SK-N-SH treated with all-trans-retinoic acid at 6 μM for 48 hours (cell line): ENCODE measurements at regions not wholly inside any gene's neighbourhood (a gene's known extent, or its start where the extent isn't known, plus 50 kb on each side); places are given as distances from the start of the nearest gene placed in this dataset.

Experiments
- ATAC-seq: fragments of 200-7000 bp; cut with Tn5 transposase; 3 replicates; pipeline ENCODE4 v1.9.1; 2020; ENCODE audit warnings: mild to moderate bottlenecking, moderate library complexity
- ARNTL ChIP-seq: fragments of 450-650 bp; formaldehyde crosslinking; IDR thresholded peaks from 2 replicates; pipeline ENCODE4 v1.5.0; 2020; ENCODE audit warnings: low read depth, mild to moderate bottlenecking, moderate library complexity, borderline replicate concordance
- BACH2 ChIP-seq: fragments of 250-450 bp; sonication (Bioruptor Pico); IDR thresholded peaks from 2 replicates; pipeline ENCODE4 v1.9.0; 2021; ENCODE audit warnings: mild to moderate bottlenecking, borderline replicate concordance
- CSDC2 ChIP-seq: fragments of 250-450 bp; sonication (Bioruptor Pico); IDR thresholded peaks from 2 replicates; pipeline ENCODE4 v1.5.0; 2020; ENCODE audit warnings: mild to moderate bottlenecking, moderate library complexity
- ESRRG ChIP-seq: fragments of 250-450 bp; sonication (Bioruptor Pico); IDR thresholded peaks from 2 replicates; pipeline ENCODE4 v1.6.1; 2021; ENCODE audit warnings: mild to moderate bottlenecking
- GLIS3 ChIP-seq: fragments of 250-450 bp; sonication (Bioruptor Pico); IDR thresholded peaks from 2 replicates; pipeline ENCODE4 v1.5.0; 2020; ENCODE audit warnings: mild to moderate bottlenecking, moderate library complexity
- ISL1 ChIP-seq: fragments of 250-450 bp; sonication (Bioruptor Pico); IDR thresholded peaks from 2 replicates; pipeline ENCODE4 v2.1.2; 2022; ENCODE audit warnings: mild to moderate bottlenecking, moderate library complexity
- OSR1 ChIP-seq: fragments of 250-450 bp; sonication (Bioruptor Pico); IDR thresholded peaks from 2 replicates; pipeline ENCODE4 v1.8.0; 2022; ENCODE audit warnings: moderate library complexity, mild to moderate bottlenecking, inconsistent platforms
- SNAI2 ChIP-seq: fragments of 250-450 bp; sonication (Bioruptor Pico); IDR thresholded peaks from 2 replicates; pipeline ENCODE4 v1.5.0; 2020; ENCODE audit warnings: mild to moderate bottlenecking, moderate library complexity
- TCF4 ChIP-seq: fragments of 250-450 bp; sonication (Bioruptor Pico); IDR thresholded peaks from 2 replicates; pipeline ENCODE4 v1.8.0; 2021; ENCODE audit warnings: mild to moderate bottlenecking, moderate library complexity, borderline replicate concordance
- TOX ChIP-seq: fragments of 250-450 bp; sonication (Bioruptor Pico); IDR thresholded peaks from 2 replicates; pipeline ENCODE4 v1.8.0; 2021; ENCODE audit warnings: mild to moderate bottlenecking, moderate library complexity, borderline replicate concordance
- ZC3H10 ChIP-seq: fragments of 250-450 bp; sonication (Bioruptor Pico); IDR thresholded peaks from 2 replicates; pipeline ENCODE4 v1.5.1; 2021; ENCODE audit warnings: mild to moderate bottlenecking, moderate library complexity
- ZFP3 ChIP-seq: fragments of 250-450 bp; sonication (Bioruptor Pico); IDR thresholded peaks from 2 replicates; pipeline ENCODE4 v1.5.0; 2020; ENCODE audit warnings: mild to moderate bottlenecking, moderate library complexity
- ZFP30 ChIP-seq: fragments of 450-650 bp; formaldehyde crosslinking; IDR thresholded peaks from 2 replicates; pipeline ENCODE4 v1.5.0; 2022; ENCODE audit warnings: mild to moderate bottlenecking, moderate library complexity
- ZNF565 ChIP-seq: fragments of 450-650 bp; formaldehyde crosslinking; conservative IDR thresholded peaks from 2 replicates; pipeline ENCODE4 v1.5.0; 2020; ENCODE audit warnings: low read depth, mild to moderate bottlenecking, moderate library complexity
- ZNF70 ChIP-seq: fragments of 450-650 bp; formaldehyde crosslinking; IDR thresholded peaks from 2 replicates; pipeline ENCODE4 v1.5.0; 2020; ENCODE audit warnings: mild to moderate bottlenecking, moderate library complexity
- ZNF8 ChIP-seq: fragments of 450-650 bp; formaldehyde crosslinking; IDR thresholded peaks from 2 replicates; pipeline ENCODE4 v1.5.0; 2020; ENCODE audit warnings: mild to moderate bottlenecking, moderate library complexity
- TF ChIP-seq, protein P1 (sequence below): fragments of 250-450 bp; sonication (Bioruptor Pico); IDR thresholded peaks from 2 replicates; pipeline ENCODE4 v1.8.0; 2021; ENCODE audit warnings: low read depth, mild to moderate bottlenecking, moderate library complexity, borderline replicate concordance
- TF ChIP-seq, protein P2 (sequence below): fragments of 250-450 bp; sonication (Bioruptor Pico); IDR thresholded peaks from 2 replicates; pipeline ENCODE4 v1.8.0; 2020; ENCODE audit warnings: mild to moderate bottlenecking, moderate library complexity, borderline replicate concordance
- TF ChIP-seq, protein P3 (sequence below): fragments of 250-450 bp; sonication (Bioruptor Pico); IDR thresholded peaks from 2 replicates; pipeline ENCODE4 v1.5.1; 2020; ENCODE audit warnings: low read depth, mild to moderate bottlenecking, moderate library complexity
- TF ChIP-seq, protein P4 (sequence below): fragments of 250-450 bp; sonication (Bioruptor Pico); IDR thresholded peaks from 2 replicates; pipeline ENCODE4 v1.5.0; 2020; ENCODE audit warnings: mild to moderate bottlenecking, moderate library complexity
- TF ChIP-seq, protein P5 (sequence below): fragments of 250-450 bp; sonication (Bioruptor Pico); IDR thresholded peaks from 2 replicates; pipeline ENCODE4 v1.5.1; 2021; ENCODE audit warnings: mild to moderate bottlenecking, moderate library complexity

DNA sequence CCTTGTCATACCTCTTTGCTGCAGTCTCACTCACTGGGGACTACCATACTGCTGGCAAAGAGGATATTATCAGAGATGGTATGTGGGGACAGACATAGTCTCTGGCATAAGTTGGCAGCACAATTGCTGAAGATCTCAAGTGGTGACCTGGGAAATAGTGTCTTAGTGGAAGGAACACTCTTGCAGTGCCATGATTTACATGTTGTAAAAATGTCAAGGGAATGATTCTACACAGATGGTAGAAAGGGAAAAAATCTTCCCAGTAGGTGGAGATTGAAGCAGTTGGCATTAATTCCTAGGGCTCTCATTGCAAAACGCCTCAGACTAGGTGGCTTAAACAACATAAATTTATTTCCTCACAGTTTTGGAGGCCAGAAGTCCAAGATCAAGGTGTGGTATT lies 662.2 kb downstream of the DHX35 start (continued):
- TF ChIP-seq, protein P1, sequence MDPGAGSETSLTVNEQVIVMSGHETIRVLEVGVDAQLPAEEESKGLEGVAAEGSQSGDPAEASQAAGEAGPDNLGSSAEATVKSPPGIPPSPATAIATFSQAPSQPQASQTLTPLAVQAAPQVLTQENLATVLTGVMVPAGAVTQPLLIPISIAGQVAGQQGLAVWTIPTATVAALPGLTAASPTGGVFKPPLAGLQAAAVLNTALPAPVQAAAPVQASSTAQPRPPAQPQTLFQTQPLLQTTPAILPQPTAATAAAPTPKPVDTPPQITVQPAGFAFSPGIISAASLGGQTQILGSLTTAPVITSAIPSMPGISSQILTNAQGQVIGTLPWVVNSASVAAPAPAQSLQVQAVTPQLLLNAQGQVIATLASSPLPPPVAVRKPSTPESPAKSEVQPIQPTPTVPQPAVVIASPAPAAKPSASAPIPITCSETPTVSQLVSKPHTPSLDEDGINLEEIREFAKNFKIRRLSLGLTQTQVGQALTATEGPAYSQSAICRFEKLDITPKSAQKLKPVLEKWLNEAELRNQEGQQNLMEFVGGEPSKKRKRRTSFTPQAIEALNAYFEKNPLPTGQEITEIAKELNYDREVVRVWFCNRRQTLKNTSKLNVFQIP (CRISPR knock-in tag), result no peak
- TF ChIP-seq ZNF565 (CRISPR knock-in tag), result no peak
- no peak for TF ChIP-seq BACH2 (CRISPR knock-in tag)
- no peak for TF ChIP-seq OSR1 (CRISPR knock-in tag)
- TF ChIP-seq ZC3H10, result no peak
- TF ChIP-seq, protein P2, sequence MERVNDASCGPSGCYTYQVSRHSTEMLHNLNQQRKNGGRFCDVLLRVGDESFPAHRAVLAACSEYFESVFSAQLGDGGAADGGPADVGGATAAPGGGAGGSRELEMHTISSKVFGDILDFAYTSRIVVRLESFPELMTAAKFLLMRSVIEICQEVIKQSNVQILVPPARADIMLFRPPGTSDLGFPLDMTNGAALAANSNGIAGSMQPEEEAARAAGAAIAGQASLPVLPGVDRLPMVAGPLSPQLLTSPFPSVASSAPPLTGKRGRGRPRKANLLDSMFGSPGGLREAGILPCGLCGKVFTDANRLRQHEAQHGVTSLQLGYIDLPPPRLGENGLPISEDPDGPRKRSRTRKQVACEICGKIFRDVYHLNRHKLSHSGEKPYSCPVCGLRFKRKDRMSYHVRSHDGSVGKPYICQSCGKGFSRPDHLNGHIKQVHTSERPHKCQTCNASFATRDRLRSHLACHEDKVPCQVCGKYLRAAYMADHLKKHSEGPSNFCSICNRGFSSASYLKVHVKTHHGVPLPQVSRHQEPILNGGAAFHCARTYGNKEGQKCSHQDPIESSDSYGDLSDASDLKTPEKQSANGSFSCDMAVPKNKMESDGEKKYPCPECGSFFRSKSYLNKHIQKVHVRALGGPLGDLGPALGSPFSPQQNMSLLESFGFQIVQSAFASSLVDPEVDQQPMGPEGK (CRISPR knock-in tag), result no peak
- no peak for TF ChIP-seq TCF4
- TF ChIP-seq GLIS3 (CRISPR knock-in tag), result no peak
- no peak for TF ChIP-seq ZFP30 (CRISPR knock-in tag)

DNA sequence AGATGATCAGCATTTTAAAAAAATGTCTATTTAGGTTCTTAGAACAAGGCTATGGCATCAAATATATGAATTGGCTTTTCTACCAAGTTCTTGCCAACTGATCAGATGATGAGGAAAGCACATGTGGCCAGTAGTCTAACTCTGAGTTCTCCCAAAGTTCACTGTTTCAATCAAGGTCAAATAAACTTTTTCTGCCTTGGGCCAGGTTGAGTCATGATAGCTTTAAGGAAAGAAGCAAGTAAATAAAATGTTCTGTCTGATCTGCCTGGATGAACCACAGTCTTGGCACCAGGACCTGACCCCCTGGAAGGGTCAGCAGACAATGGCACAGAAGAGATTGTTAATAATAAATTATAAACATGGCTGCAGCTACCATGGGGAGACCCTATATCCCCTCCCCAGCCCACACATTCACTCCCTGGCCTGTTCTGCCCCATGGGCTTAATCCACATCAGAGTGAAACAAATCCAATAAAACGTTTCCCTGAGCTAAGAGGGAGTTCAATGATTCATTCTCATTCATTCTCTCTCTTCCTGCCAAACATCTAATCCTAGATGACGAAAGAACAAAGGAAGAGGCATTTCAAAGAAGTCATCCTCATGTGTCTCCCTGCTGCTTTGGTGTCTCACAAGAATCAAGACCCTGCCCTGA lies 661.6 kb downstream of the DHX35 start:
- no peak for ATAC-seq
- TF ChIP-seq, protein P3, sequence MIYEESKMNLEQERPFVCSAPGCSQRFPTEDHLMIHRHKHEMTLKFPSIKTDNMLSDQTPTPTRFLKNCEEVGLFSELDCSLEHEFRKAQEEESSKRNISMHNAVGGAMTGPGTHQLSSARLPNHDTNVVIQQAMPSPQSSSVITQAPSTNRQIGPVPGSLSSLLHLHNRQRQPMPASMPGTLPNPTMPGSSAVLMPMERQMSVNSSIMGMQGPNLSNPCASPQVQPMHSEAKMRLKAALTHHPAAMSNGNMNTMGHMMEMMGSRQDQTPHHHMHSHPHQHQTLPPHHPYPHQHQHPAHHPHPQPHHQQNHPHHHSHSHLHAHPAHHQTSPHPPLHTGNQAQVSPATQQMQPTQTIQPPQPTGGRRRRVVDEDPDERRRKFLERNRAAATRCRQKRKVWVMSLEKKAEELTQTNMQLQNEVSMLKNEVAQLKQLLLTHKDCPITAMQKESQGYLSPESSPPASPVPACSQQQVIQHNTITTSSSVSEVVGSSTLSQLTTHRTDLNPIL, result no peak
- TF ChIP-seq ZFP3 (no peak), ZNF70 (CRISPR knock-in tag) (no peak), ZFP30 (CRISPR knock-in tag) (no peak), ARNTL (CRISPR knock-in tag) (no peak), BACH2 (CRISPR knock-in tag) (no peak), ZNF565 (CRISPR knock-in tag) (no peak), ISL1 (no peak), SNAI2 (CRISPR knock-in tag) (no peak), ZC3H10 (no peak)
- TF ChIP-seq, protein P4, sequence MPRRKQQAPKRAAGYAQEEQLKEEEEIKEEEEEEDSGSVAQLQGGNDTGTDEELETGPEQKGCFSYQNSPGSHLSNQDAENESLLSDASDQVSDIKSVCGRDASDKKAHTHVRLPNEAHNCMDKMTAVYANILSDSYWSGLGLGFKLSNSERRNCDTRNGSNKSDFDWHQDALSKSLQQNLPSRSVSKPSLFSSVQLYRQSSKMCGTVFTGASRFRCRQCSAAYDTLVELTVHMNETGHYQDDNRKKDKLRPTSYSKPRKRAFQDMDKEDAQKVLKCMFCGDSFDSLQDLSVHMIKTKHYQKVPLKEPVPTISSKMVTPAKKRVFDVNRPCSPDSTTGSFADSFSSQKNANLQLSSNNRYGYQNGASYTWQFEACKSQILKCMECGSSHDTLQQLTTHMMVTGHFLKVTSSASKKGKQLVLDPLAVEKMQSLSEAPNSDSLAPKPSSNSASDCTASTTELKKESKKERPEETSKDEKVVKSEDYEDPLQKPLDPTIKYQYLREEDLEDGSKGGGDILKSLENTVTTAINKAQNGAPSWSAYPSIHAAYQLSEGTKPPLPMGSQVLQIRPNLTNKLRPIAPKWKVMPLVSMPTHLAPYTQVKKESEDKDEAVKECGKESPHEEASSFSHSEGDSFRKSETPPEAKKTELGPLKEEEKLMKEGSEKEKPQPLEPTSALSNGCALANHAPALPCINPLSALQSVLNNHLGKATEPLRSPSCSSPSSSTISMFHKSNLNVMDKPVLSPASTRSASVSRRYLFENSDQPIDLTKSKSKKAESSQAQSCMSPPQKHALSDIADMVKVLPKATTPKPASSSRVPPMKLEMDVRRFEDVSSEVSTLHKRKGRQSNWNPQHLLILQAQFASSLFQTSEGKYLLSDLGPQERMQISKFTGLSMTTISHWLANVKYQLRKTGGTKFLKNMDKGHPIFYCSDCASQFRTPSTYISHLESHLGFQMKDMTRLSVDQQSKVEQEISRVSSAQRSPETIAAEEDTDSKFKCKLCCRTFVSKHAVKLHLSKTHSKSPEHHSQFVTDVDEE (CRISPR knock-in tag), result no peak

DNA sequence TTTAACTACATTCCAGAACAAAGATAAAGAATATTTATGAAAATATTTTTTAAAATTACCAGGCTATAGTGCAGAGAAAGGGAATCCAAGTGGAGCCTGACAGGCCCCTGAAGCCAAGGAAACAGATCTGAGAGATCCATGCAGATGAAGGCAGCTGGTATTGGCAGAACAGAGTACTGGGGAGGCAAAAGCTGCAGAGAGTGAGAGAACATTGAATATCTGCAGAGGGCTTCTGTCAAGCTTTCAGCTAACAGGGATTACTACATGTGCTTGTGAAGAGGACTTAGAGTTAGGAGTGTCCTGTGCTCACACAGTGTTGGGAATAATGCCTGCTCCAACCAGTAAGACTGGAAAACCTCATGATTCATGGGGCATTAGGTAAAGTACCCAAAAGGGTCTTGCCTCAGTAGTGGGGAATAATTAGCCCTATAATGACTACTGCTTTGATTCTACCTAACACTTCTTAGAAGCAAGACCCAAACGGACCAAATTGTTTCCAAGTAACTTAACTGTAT lies 657.2 kb downstream of the DHX35 start:
- TF ChIP-seq ZFP3, result no peak
- no peak for TF ChIP-seq OSR1 (CRISPR knock-in tag)
- TF ChIP-seq ZNF70 (CRISPR knock-in tag), result no peak
- TF ChIP-seq ZNF8 (CRISPR knock-in tag), result no peak
- TF ChIP-seq, protein P4 (CRISPR knock-in tag), result no peak
- TF ChIP-seq ZNF565 (CRISPR knock-in tag), result no peak
- no peak for TF ChIP-seq TCF4
- no peak for TF ChIP-seq BACH2 (CRISPR knock-in tag)
- TF ChIP-seq ZFP30 (CRISPR knock-in tag), result no peak
- TF ChIP-seq CSDC2 (CRISPR knock-in tag), result no peak
- no peak for TF ChIP-seq SNAI2 (CRISPR knock-in tag)
- no peak for TF ChIP-seq TOX (CRISPR knock-in tag)
- no peak for TF ChIP-seq ARNTL (CRISPR knock-in tag)
- TF ChIP-seq, protein P5, sequence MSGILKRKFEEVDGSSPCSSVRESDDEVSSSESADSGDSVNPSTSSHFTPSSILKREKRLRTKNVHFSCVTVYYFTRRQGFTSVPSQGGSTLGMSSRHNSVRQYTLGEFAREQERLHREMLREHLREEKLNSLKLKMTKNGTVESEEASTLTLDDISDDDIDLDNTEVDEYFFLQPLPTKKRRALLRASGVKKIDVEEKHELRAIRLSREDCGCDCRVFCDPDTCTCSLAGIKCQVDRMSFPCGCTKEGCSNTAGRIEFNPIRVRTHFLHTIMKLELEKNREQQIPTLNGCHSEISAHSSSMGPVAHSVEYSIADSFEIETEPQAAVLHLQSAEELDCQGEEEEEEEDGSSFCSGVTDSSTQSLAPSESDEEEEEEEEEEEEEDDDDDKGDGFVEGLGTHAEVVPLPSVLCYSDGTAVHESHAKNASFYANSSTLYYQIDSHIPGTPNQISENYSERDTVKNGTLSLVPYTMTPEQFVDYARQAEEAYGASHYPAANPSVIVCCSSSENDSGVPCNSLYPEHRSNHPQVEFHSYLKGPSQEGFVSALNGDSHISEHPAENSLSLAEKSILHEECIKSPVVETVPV, result no peak
- TF ChIP-seq ZC3H10, result no peak
- TF ChIP-seq, protein P2 (CRISPR knock-in tag), result no peak
- TF ChIP-seq ESRRG, result no peak
- TF ChIP-seq, all 23 proteins: peak for 0
- ATAC-seq, result no peak
